Lung microvascular endothelial cell (primary cell): ENCODE measurements at regions not wholly inside any gene's neighbourhood (a gene's known extent, or its start where the extent isn't known, plus 50 kb on each side); places are given as distances from the start of the nearest gene placed in this dataset.
A peak's percentile ranks its signal among the peaks of the same experiment; 100 is the strongest.
"Not testable (repeated sequence)": the region's sequence is repeated elsewhere in the genome, so short reads cannot be mapped to it uniquely, and the experiment has no call there.

Experiments used
- DNase-seq, 2 donors: peaks; one replicate each; pipeline versions ENCODE4 v3.0.0 to v3.0.0-alpha.2; 2010; ENCODE audit warnings: low read depth in 2 of 2

DNA sequence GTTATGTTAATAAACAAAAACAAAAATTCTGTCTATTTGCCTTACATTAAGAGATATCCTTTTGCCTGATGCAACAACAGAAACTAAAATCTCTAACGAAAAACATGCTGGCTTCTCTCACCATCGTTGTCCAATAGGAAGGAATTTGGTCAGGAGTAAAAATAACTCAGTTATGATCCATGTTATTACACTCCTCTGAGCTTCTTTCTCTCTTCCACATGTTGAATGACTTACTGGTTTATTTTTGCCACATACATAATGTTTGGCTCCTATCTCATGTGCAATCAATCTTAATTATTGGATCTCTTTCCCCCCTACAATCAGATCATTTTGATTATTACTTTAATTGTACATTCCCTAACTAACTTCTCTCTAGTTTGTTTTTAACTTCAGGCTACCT, 688.4 kb downstream of the USP25 start:
- DNase-seq = peak; percentile 22 to 70

DNA sequence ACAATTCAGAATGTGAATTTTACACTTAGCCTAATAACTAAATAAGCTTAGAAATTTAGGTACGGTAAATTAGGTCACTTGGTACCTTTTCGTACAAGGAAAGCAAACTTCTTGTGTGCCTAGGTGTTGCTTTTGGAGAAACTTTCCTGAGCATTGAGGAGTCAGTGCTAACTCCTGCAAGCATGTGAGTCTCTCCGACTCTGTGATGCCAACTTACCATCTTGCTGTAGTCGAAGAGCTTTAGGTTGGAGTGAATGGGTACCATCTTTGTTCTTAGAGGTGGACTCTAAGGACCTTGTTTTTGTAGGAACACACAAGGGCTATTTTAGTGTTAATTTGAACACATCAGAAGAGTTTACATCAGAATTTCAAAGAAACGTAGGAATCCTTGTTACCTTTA, 688.9 kb downstream of the USP25 start:
- peak in 1 of 2 donors; percentile 7 for DNase-seq

DNA sequence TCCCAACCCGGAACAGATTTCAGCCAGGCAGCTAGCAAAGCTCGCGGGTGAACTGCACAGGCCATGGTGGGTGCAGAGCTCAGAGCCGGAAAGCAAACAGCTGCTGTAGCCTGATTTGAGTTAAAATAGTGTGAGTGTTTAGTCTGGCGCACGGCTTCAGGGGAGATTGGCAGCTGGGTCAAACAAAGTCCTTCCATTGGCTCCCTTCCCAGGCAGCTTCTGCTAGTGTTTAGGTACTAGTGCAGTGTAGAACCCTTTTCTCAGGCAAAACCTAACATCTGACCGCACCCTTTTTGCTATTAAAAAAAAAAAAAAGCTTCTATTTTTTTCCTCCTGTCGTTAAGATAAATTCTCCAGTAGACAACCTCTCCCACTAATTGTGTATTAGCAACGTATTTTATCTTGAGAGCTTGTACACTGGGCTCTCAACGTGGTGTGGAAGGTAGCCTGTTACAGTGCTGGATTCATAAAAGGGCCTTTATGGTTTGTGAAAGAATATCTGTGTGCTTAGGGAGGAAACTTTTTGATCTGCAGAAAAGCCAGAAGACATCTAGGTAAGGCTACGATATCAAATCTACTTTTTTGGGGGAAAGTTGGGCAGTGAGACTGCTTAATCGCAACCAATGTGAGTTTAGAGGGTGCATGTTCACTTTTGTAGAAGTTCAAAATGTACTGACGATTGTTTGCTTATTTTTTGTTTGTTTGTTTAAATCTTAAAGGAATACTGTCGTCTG, 689.6 kb downstream of the USP25 start:
- peak; percentile 97 to 99 for DNase-seq

DNA sequence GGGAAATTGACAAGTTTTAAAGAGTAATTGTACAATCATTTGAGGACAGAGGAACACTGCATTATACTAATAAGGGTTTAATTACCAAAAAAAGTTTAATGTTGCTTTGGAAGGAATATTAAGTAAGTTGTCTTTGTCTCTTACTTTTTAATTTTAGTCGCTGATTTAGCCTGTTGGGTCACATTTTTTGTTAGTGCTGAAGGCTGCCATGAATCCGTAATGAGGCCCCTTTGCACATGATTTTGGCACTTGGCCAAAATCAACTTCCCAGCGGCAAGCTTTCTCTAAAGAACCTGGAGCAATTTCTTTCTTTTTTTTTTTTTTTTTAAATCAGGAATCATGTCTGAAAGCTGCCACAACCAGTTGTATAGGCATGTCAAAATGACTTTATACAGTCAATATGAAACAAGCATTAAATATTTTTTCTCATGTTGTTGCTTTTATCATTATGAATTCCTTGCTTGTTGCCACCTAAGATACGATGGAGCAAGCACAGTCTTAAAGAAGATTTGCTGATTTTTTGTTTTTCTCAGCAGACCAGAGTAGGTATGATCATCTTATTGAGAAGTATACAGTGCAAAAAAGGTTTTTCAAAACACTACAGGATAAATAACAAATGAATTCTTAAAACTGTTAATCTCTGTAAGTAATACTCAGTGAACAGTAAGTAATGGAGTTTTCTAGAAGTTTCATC, 690.4 kb downstream of the USP25 start:
- DNase-seq = peak; percentile 88 to 92

DNA sequence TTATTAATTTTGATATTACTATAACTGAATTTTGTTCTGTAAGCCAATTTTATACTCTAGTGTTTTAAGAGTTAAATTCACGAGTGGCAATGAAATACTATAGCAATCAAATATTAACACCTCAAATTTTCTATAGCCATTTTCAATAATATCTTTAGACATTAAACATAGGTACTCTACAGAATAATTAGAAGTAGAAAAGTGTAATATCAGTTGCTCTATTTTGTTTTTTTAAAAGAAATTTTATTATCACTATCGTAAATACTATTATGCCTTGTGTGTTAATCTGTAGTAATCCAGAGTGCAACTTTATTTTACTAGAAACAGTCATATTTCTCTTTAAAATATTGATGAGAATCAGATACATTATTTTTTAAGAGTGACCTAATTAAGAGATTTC, 691.2 kb downstream of the USP25 start:
- no peak for DNase-seq

DNA sequence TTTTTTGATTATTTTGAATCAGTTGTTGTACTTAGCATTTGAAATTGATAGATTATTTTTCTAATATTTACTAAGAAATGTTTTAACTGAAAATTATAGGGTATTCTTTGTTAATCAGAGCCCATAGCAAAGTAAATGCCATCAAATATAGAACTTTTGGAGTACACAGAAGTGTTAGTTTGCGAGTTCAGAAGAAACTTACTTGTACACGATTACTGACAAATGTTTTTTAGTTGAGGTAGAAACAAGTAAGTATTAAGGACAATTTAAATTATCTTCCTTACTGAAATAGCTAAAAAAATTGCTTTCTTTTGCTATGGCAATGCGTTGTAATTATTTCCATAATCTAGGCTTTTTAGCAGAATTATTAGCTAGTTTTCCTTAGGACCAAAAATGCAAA, 692.2 kb downstream of the USP25 start:
- DNase-seq = peak in 1 of 2 donors; percentile 4

DNA sequence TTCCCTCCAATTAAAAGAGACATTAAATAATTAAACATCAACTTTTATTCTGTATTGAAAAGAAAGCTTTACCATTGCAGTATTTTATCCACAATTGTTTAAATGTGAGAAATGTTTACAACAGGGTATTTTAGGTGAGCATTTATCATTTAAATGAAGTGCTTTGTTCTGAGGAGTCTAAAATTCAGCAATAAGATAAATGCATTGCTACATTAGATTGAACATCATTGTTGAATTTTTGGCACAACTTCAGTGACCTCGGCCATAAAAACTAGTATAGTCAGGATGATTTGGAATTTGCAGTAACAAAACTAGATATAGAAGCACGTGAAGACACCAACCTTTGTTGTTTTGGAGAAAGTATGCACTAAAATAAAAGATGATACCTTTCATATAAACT, 692.9 kb downstream of the USP25 start:
- DNase-seq = peak; percentile 13 to 82

DNA sequence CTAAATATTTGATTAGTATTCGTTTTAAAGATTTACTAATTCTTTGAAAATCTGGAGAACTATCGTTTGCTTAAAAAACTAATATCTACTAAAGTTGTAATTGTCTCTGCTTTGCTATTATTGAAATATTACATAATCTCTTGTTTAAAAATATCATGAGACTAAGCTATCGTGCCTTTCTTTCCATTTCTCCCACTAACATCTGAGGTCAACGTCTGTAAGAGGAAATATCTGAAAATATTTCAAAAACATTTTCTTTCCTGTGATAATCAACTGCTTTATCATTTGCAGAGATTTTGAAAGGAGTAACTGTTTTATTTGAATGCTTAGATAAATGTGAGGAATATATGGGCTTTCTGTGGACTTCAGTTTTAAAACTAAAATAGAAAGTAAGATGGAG, 694.1 kb downstream of the USP25 start:
- DNase-seq = peak; percentile 42 to 70

DNA sequence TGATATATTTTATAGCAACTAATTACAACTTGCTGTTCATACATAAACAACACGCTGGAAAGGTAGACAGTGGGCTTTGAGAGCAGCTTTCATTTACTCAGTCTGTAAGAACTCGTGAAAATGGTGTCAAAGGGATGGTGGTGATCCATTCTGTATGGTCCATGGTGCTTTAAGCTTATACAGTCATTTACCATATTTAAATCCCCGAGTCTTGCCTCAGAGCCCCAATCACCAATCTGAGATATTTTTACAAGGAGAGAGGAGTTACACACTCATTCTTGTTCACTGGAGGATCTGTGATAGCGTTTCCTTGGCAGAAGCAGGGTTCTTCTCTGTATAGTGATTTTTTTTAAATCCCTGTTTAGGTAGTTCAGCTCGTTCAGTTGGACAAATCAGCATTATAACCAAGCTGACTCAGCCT, 694.6 kb downstream of the USP25 start:
- DNase-seq = peak; percentile 50 to 66

DNA sequence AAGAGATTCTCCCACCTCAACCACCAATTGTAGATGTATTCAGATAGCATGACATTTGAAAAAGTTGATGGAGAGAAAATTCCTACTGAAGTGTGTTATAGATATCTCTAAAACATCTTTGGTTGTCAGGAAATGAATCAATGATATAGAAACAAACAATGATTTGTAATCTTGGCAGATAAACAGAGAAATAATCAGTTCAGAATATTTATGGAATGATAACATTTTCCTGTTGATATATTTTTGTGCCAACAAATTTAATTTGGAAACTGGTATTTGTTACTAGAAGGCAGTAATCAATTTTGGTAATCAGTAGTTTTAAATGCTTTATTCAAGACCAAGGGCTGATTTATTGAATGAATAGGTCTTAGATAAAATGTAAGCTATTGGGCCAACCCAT, 695.6 kb downstream of the USP25 start:
- peak; percentile 58 to 70 for DNase-seq

DNA sequence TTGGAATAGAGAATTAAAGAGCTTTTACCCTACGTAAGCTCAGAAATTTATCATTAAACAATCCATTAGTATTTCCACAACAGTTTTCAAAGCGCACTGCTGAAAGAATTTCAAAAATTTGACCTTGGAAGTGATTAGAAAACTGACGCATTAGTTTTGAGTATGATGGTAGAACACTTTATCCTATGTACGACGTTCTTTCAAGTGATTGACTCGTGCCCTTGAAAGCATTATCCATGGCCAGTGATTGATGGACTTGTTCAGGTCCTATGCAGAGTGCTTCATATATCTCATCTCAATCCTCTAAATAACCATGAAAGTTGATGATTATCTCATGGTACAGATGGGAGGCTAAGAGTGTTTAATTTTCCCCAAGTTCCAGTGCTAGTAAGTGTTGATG, 697.2 kb downstream of the USP25 start:
- DNase-seq = peak; percentile 17 to 46

DNA sequence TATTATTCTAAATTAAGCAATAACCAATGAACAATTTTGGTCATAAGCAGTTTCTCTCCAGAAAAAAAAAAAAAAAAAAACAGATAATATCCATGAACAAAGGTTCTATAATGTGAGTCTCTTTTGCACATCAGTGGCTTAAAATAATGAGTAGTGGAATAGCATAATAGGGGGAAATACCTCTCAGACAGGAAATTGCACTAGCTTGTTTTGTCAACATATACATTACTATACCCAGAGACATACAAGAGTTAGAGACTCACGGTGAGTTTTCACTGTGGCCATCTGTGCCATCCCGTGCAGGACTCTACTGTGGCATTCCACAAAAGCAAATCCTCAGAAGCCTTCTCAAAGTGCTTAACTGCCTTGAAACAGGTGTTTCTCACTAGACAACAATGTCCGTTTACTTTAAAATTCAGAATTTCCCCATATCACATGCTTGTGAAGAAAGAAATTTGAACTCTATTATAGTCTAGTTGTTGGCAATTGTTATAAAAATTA, 697.9 kb downstream of the USP25 start:
- peak; percentile 33 to 54 for DNase-seq

DNA sequence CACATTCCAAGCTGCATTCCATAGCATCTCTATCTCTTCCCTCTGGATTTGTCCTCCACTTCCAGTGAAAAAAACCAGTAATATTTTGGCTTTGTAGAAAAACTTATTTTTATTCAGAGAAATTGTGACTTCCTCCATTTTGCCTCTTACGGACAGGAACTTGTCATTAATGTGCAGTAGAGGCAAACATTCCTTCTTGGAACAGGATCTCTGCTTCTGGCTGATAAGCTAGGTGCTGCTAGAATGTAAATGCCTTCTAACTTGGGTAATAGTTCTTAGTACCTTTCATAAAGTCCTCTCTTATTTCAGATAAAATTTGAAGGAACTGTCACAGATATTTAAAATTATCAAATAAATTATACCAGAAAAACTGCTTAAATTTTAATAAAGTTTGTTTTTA, 707.8 kb downstream of the USP25 start:
- DNase-seq = peak; percentile 35 to 57

DNA sequence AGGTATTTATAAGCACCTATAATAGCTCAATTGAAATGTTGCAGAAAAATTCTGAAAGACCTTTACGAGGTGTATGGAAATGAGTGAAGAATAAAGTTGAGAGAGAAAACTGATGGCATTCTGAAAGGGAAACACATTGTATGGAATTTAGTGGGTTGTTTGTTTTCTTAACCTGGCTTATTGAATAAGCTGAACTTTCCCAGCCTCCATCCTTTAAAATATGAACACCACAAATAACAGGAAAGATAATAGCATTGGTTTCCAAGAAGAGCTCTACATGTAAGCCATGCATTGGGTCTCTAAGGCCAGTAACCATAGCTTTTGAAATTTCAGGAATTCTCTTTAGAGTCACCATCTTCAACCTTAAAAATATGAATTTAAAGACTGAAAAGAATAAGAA, 709.0 kb downstream of the USP25 start:
- DNase-seq = peak; percentile 19 to 92

DNA sequence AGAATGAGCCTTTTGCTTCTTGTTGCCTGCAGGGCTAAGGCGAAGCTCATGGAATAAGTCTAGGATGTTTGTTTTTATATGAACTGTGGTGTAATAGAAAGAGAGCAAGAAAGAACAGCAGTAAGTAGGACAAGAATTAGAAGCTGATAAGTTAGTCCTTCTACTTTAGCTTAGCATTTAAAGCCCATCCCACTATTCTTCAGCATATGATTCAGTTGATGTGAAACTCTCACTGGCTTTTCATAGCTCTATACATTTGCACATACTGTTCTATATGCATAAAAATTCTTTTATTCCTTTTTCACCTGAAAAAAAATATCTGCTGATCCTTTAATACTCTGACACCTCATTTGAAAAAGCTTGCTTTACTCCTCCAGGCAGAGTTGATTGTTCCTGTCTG, 712.0 kb downstream of the USP25 start:
- no peak for DNase-seq

DNA sequence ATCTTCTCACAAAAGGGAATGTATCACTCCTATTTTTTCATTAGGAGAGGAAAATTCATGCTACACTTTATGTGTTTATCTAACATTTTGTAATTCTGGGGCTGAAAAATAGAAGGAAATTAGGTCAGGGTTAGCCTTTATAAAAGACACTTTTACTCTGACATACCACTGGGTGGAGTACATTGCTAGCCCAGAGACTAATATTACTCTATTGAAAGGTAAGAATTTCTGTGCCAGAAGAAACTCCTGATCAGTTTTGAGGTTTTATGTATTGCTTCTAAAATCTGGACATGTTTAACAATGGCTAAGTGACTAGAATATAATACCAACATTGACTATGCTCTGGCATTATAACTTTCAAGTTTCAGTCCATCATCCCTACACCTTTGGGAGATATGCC, 724.6 kb downstream of the USP25 start:
- DNase-seq = peak; percentile 20 to 60

DNA sequence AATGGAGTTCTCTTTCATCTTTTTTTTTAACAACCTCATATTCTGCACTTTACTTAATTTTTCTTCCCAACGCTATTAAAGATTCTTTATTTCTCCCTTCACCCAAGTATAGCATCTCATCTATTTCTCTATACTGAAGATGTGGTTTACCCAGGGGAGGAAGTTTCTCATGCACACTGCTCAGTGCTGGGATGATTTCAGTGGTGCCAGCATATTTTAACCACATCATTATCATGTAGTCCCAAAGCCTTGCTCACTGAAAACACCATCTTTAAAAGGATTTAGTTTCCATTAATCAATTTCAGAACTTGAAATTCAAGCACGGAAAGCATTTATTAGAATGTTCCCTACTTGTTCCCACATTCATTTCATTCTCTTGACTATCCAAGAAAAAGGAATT, 725.7 kb downstream of the USP25 start:
- no peak for DNase-seq

DNA sequence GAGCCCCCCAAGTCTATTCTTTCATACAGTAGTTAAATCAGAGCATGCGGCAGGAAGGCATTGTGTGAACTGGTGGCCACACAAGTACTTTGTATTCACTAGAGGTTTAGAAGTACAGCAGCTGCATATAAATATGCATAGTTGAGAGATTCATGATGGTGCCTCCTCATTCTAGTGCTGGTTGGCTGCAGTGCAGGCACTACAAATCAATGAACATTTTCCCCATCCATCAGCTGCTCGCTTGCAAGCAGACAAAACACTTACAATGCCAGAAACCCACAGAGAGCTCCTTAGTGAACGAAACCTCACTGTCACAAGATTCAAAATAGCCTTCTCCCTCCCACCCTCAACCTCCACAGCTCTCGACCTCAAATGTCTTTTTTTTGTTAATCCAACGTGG, 726.2 kb downstream of the USP25 start:
- DNase-seq = no peak

DNA sequence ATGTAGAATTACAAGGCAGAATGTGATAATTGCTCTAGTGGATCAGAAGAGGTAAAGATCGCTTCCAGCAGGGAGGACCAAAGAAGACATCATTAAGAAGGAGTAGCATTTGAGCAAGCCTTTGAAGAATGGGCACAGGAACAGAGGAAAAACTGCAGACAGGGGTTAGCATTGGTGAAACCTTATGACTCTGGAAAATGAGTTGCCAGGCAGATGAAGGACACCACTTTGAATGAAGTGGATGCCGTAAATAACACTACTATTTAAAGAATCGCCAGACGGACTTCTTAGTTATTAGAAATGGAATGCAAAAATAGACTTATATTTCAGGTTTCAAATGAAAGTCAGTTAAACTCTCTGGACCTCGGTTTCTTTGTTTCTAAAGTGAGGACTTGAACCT, 727.7 kb downstream of the USP25 start:
- no peak for DNase-seq

DNA sequence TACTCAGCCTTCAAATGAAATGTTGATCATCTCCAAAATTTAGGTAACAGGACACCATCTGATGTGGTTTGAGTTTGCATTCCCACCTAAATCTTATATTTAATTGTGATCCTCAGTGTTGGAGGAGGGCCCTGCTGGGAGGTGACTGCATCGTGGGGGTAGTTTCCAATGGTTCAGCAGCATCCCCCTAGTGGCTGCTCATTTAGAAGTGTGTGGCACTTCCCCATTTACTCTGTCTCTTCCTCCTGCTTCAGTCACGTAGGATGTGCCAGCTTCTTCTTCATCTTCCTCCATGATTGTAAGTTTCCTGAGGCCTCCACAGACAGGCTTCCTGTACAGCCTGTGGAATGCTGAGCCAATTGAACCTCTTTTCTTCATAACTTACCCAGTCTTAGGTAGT, 731.2 kb downstream of the USP25 start:
- no peak for DNase-seq

DNA sequence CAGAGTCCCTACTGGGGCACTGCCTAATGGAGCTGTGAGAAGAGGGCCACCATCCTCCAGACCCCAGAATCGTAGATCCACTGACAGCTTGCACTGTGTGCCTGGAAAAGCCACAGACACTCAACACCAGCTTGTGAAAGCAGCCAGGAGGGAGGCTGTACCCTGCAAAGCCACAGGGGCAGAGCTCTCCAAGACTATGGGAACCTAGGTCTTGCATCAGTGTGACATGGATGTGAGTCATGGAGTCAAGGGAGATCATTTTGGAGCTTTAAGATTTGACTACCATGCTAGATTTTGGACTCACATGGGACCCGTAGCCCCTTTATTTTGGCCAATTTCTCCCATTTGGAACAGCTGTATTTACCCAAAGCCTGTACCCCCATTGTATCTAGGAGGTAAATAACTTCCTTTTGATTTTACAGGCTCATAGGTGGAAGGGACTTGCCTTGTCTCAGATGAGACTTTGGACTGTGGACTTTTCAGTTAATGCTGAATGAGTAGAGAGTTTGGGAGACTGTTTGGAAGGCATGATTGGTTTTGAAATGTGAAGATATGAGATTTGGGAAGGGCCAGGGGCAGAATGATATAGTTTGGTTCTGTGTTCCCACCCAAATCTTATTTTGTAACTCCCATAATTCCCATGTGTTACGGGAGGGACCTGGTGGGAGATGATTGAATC, 734.6 kb downstream of the USP25 start:
- DNase-seq = not testable (repeated sequence)

DNA sequence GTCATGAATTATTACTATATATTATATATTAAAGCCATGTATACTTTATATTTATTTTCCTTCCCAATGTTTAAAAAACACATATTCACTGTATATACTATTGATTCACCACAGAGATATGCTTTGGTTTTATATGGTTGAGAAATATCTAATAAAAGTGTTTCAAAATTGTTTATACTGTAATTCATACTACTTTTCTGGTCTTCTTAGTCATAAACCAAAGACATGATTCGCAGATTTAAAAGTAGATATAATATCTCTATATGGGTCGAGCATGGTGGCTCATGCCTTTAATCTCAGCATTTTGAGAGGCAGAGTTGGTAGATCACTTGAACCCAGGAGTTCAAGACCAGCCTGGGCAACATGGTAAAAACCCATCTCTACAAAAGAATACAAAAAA, 738.4 kb downstream of the USP25 start:
- DNase-seq = no peak
